ENCODE measurements at regions not wholly inside any gene's neighbourhood (a gene's known extent, or its start where the extent isn't known, plus 50 kb on each side); places are given as distances from the start of the nearest gene placed in this dataset.

DNA sequence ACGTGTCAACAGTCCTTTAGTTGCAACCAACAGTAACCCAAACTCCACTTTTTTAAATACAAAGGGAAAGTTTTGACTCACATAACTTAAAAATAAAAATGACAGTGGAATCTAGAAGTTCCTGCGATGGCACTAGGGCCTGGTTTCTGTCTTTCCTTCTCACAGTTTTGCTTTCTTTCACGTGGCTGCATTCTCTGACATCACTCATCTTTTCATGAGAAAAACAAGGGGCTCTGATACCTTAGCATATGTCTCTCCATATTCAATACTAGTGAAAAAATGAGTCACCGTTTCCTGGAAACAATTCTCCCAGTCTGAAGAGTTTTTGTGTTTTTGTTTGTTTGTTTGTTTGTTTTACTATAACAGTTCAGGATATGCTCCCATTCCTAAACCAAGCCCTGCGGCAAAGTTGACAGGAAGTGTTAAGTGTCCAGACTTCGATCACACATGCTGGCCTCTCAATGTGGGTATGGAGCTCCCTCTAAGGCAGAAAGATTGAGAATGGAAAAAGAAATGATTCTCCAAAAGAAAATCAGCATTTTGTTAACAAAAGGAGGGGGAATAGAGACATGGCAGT lies 483.3 kb downstream of the TTLL7 start:
- WGBS, 2 experiments (ENCODE audit: insufficient coverage in 2 of 2) = 76 to 86% methylated on average over 2 to 3 of the region's 6 CpGs
- no peaks in the 10 kb centered on the region for H3K4me1 ChIP-seq (ENCODE audit: control insufficient read depth, insufficient read depth, low read length, poor library complexity, severe bottlenecking)

DNA sequence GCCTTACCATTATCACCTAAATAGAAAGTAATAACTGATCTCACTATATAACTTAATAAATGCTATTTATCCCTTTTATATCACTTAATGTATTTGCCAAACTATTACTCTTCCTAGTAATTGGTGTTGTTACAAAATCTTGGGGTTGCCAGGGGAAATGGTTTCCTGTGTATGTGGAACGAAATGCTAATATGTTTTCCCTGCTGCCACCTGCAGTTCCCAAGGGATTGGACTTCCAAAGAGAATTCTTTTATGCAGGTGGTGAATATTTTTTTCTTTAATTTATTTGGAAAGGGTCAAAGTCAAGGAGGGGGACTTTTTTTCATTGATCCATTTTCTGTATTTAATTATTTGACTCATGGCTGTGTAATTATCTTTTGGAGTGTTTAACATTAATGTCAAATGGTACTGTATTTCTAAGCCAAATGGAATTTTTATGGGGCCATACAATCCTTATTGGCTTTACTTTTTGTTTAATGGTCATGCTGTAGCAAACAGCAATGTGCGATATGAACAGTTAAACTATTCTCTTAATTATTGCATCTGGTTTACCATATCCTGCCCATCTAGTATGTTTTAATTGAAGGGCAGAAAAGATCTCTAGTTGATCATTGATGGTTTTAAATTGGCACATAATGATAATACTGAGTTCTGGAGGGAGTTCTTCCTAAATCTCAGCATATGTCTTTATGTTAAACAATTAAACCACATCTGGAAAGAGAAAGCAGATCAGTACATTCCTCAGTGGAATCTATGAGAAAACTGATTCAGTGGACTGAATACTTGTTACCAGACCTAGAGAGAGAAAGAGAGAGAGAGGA lies 486.3 kb downstream of the TTLL7 start:
- no peak overlapping the region for H3K4me3 ChIP-seq (ENCODE audit: extremely low read depth, insufficient read depth, low read length, poor library complexity, severe bottlenecking)
- no peak overlapping the region for H3K27ac ChIP-seq (ENCODE audit: low read depth, low read length, severe bottlenecking)
- no peaks in the 10 kb centered on the region for H3K36me3 ChIP-seq (ENCODE audit: control insufficient read depth, insufficient read depth, low read length)
- H3K4me1 ChIP-seq (ENCODE audit: control insufficient read depth, insufficient read depth, low read length, poor library complexity, severe bottlenecking) = no peaks in the 10 kb centered on the region
- H3K9me3 ChIP-seq (ENCODE audit: control insufficient read depth, low read length) = no peaks in the 10 kb centered on the region
- 71% methylated on average over 1 of the region's 2 CpGs; no CpG with 5 or more reads in 1 of the 2 experiments for WGBS, 2 experiments (ENCODE audit: insufficient coverage in 2 of 2)

More for the DNA sequence above, 483.3 kb downstream of the TTLL7 start:
- Histone ChIP-seq H3K27ac (ENCODE audit: low read depth, low read length, severe bottlenecking) (peak overlapping the region; percentile 33), H3K9me3 (ENCODE audit: control insufficient read depth, low read length) (no peaks in the 10 kb centered on the region), H3K4me3 (ENCODE audit: extremely low read depth, insufficient read depth, low read length, poor library complexity, severe bottlenecking) (no peak overlapping the region), H3K36me3 (ENCODE audit: control insufficient read depth, insufficient read depth, low read length) (no peaks in the 10 kb centered on the region)

- Histone ChIP-seq H3K9me3 (ENCODE audit: control insufficient read depth, low read length) (no peaks in the 10 kb centered on the region), H3K36me3 (ENCODE audit: control insufficient read depth, insufficient read depth, low read length) (no peaks in the 10 kb centered on the region), H3K27ac (ENCODE audit: low read depth, low read length, severe bottlenecking) (no peak overlapping the region), H3K4me3 (ENCODE audit: extremely low read depth, insufficient read depth, low read length, poor library complexity, severe bottlenecking) (no peak overlapping the region), H3K4me1 (ENCODE audit: control insufficient read depth, insufficient read depth, low read length, poor library complexity, severe bottlenecking) (no peaks in the 10 kb centered on the region)
- WGBS, 2 experiments (ENCODE audit: insufficient coverage in 2 of 2) = 83% methylated on average over 2 of the region's 2 CpGs; no CpG with 5 or more reads in 1 of the 2 experiments
Observed at GRCh38 chr1:83511146-83511726, 487.7 kb downstream of the TTLL7 start.

DNA sequence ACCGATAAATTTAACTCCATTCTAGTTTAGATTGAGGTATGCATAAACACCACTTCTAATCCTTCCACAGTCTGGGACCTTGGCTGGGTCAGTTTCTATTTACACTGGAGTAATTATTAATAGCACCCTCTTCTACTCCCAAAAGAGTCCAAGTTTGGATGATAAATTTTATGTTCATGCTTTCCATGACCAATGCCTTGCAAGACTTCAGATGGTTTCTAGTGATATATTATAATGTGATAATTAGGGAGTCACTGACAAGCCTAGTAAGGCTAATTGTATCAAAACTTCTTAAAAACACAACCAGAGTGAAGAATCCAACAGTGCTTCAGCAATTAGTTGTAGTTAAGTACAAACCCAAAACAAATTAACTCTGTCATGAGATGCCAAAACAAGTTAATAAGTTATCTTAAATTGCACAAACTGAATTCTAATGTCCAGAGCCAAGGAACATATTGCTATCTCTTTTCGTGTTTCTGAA lies 489.6 kb downstream of the TTLL7 start:
- Histone ChIP-seq H3K36me3 (ENCODE audit: control insufficient read depth, insufficient read depth, low read length) (no peaks in the 10 kb centered on the region), H3K4me1 (ENCODE audit: control insufficient read depth, insufficient read depth, low read length, poor library complexity, severe bottlenecking) (no peaks in the 10 kb centered on the region), H3K27ac (ENCODE audit: low read depth, low read length, severe bottlenecking) (no peak overlapping the region), H3K4me3 (ENCODE audit: extremely low read depth, insufficient read depth, low read length, poor library complexity, severe bottlenecking) (no peak overlapping the region), H3K9me3 (ENCODE audit: control insufficient read depth, low read length) (no peaks in the 10 kb centered on the region)
- WGBS, 2 experiments (ENCODE audit: insufficient coverage in 2 of 2) = 93 to 100% methylated on average over 1 of the region's 2 CpGs

GRCh38 chr1:83508485-83509151 lies 490.3 kb downstream of the TTLL7 start:
- Histone ChIP-seq H3K9me3 (ENCODE audit: control insufficient read depth, low read length) (no peaks in the 10 kb centered on the region), H3K4me1 (ENCODE audit: control insufficient read depth, insufficient read depth, low read length, poor library complexity, severe bottlenecking) (no peaks in the 10 kb centered on the region), H3K36me3 (ENCODE audit: control insufficient read depth, insufficient read depth, low read length) (no peaks in the 10 kb centered on the region), H3K27ac (ENCODE audit: low read depth, low read length, severe bottlenecking) (no peak overlapping the region), H3K4me3 (ENCODE audit: extremely low read depth, insufficient read depth, low read length, poor library complexity, severe bottlenecking) (no peak overlapping the region)
- WGBS, 2 experiments (ENCODE audit: insufficient coverage in 2 of 2) = 83 to 93% methylated on average over 2 to 3 of the region's 3 CpGs

DNA sequence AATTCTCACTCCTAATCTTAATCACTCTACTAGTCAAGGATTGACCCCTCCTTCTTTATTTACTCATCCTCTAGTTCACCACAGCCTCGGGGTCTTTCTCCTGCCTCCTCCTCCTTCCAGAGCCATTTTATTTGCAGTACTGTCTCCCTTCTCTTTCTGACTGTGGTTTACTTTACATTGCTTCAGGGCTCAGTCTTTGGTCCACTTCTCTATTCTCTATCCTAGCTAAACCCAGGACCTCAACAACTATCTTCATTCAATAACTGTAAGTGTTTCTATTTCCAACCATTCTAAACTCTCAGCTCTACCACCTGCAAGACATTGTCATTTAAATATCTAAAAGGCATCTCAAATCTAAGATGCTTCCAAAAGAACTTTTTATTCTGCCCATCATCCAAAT lies 493.8 kb downstream of the TTLL7 start:
- Histone ChIP-seq H3K4me3 (ENCODE audit: extremely low read depth, insufficient read depth, low read length, poor library complexity, severe bottlenecking) (no peak overlapping the region), H3K9me3 (ENCODE audit: control insufficient read depth, low read length) (no peaks in the 10 kb centered on the region), H3K36me3 (ENCODE audit: control insufficient read depth, insufficient read depth, low read length) (no peaks in the 10 kb centered on the region), H3K27ac (ENCODE audit: low read depth, low read length, severe bottlenecking) (no peak overlapping the region), H3K4me1 (ENCODE audit: control insufficient read depth, insufficient read depth, low read length, poor library complexity, severe bottlenecking) (no peaks in the 10 kb centered on the region)
- 85% methylated on average over 1 of the region's 1 CpG for WGBS, 2 experiments (ENCODE audit: insufficient coverage in 2 of 2)

- Histone ChIP-seq H3K9me3 (ENCODE audit: control insufficient read depth, low read length) (no peaks in the 10 kb centered on the region), H3K27ac (ENCODE audit: low read depth, low read length, severe bottlenecking) (no peak overlapping the region), H3K36me3 (ENCODE audit: control insufficient read depth, insufficient read depth, low read length) (no peaks in the 10 kb centered on the region), H3K4me3 (ENCODE audit: extremely low read depth, insufficient read depth, low read length, poor library complexity, severe bottlenecking) (no peak overlapping the region), H3K4me1 (ENCODE audit: control insufficient read depth, insufficient read depth, low read length, poor library complexity, severe bottlenecking) (no peaks in the 10 kb centered on the region)
- WGBS, 2 experiments (ENCODE audit: insufficient coverage in 2 of 2) = 100% methylated on average over 1 of the region's 3 CpGs; no CpG with 5 or more reads in 1 of the 2 experiments
Observed at GRCh38 chr1:83503153-83503552, 495.8 kb downstream of the TTLL7 start.

DNA sequence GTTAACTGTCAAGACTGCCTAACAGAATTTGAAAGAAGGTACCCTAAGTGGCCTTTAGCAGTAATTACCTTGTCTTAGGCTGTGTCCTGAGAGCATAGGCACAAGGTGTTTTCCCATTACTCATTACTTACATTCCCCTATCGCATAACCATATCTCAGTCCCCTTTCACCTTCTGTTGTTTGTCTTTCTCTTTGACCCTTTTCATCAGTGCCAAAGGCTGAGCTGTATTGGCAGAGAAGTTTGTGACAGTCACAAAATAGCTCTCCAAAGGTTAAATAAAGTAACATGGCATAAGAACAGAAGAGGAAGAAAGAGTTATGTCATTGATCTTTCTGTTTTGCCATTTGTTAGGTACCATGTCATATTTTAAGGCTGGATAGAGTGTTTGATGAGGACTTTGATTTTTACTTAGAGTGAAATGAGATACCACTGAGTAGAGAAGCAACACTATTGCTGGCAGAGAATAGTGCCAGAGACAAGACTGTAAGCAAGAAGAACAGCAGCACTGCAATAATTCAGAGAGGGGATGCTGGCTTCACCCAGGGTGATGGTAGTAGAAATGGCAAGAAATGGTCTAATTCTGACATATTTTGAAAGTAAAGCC lies 497.8 kb downstream of the TTLL7 start:
- no peak overlapping the region for H3K27ac ChIP-seq (ENCODE audit: low read depth, low read length, severe bottlenecking)

GRCh38 chr1:83500531-83500930 lies 498.4 kb downstream of the TTLL7 start:
- H3K36me3 ChIP-seq (ENCODE audit: control insufficient read depth, insufficient read depth, low read length) = no peaks in the 10 kb centered on the region
- H3K4me1 ChIP-seq (ENCODE audit: control insufficient read depth, insufficient read depth, low read length, poor library complexity, severe bottlenecking) = no peaks in the 10 kb centered on the region
- no peak overlapping the region for H3K4me3 ChIP-seq (ENCODE audit: extremely low read depth, insufficient read depth, low read length, poor library complexity, severe bottlenecking)
- H3K27ac ChIP-seq (ENCODE audit: low read depth, low read length, severe bottlenecking) = no peak overlapping the region
- no peaks in the 10 kb centered on the region for H3K9me3 ChIP-seq (ENCODE audit: control insufficient read depth, low read length)
- WGBS, 2 experiments (ENCODE audit: insufficient coverage in 2 of 2) = 100% methylated on average over 1 of the region's 1 CpG; no CpG with 5 or more reads in 1 of the 2 experiments

More for the DNA sequence above, 497.8 kb downstream of the TTLL7 start:
- no peak overlapping the region for H3K4me3 ChIP-seq (ENCODE audit: extremely low read depth, insufficient read depth, low read length, poor library complexity, severe bottlenecking)
- no peaks in the 10 kb centered on the region for H3K9me3 ChIP-seq (ENCODE audit: control insufficient read depth, low read length)
- H3K36me3 ChIP-seq (ENCODE audit: control insufficient read depth, insufficient read depth, low read length) = no peaks in the 10 kb centered on the region
- WGBS, 2 experiments (ENCODE audit: insufficient coverage in 2 of 2) = no CpG with 5 or more reads among the region's 1 CpG
- no peaks in the 10 kb centered on the region for H3K4me1 ChIP-seq (ENCODE audit: control insufficient read depth, insufficient read depth, low read length, poor library complexity, severe bottlenecking)

DNA sequence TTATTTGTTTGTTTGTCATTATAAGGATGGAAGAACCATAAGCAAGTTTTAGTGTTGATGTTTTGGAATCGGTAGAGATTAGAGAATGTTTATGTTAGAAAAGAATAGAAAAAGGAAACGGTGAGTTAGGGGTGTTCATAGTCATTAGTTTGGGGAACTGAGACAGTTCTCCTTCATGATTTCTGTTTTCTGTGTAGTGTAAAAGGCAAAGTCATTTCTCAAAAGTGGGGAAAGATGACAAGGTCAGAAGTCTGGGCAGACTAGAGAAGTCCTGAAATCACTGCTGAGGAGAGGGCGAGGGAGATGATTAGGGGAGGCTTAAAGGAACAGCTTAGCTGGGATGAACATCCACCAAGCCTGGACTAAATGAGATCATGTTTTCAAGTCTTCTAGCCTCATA lies 498.9 kb downstream of the TTLL7 start:
- no peaks in the 10 kb centered on the region for H3K4me1 ChIP-seq (ENCODE audit: control insufficient read depth, insufficient read depth, low read length, poor library complexity, severe bottlenecking)
- H3K9me3 ChIP-seq (ENCODE audit: control insufficient read depth, low read length) = no peaks in the 10 kb centered on the region
- no peak overlapping the region for H3K27ac ChIP-seq (ENCODE audit: low read depth, low read length, severe bottlenecking)
- no peaks in the 10 kb centered on the region for H3K36me3 ChIP-seq (ENCODE audit: control insufficient read depth, insufficient read depth, low read length)
- 86 to 93% methylated on average over 3 of the region's 3 CpGs for WGBS, 2 experiments (ENCODE audit: insufficient coverage in 2 of 2)
- no peak overlapping the region for H3K4me3 ChIP-seq (ENCODE audit: extremely low read depth, insufficient read depth, low read length, poor library complexity, severe bottlenecking)

All from mesodermal cell (in vitro differentiated cells).